ENCODE measurements at regions not wholly inside any gene's neighbourhood (a gene's known extent, or its start where the extent isn't known, plus 50 kb on each side); places are given as distances from the start of the nearest gene placed in this dataset.

- no peak for DNase-seq
Observed at GRCh38 chr5:93875693-93876092, 134.3 kb upstream of the POU5F2 start.

DNA sequence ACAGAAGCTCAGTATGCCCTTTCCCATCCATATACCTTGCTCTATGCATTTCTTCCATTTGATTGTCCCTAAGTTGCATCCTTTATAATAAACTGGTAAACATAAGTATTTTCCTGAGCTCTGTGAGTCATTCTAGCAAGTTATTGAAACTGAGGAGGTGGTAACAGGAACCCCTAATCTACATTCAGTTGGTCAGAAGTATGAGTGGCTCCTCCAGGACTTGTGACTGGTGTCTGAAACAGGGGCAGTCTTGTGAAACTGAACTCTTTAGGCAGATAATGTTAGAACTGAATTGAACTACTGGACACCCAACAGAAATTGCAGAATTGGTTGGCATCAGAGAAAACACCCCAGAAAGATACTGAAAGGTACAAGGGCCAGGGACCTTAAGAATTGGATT, 133.1 kb upstream of the POU5F2 start:
- no peak for DNase-seq

GRCh38 chr5:93874080-93874479, 132.7 kb upstream of the POU5F2 start:
- no peak for DNase-seq

- DNase-seq = no peak
Observed at GRCh38 chr5:93873211-93873736, 131.9 kb upstream of the POU5F2 start.

- DNase-seq = no peak
Observed at GRCh38 chr5:93870649-93871048, 129.2 kb upstream of the POU5F2 start.

- DNase-seq = no peak
Observed at GRCh38 chr5:93868851-93869250, 127.5 kb upstream of the POU5F2 start.

- no peak for DNase-seq
Observed at GRCh38 chr5:93850311-93850710, 108.9 kb upstream of the POU5F2 start.

DNA sequence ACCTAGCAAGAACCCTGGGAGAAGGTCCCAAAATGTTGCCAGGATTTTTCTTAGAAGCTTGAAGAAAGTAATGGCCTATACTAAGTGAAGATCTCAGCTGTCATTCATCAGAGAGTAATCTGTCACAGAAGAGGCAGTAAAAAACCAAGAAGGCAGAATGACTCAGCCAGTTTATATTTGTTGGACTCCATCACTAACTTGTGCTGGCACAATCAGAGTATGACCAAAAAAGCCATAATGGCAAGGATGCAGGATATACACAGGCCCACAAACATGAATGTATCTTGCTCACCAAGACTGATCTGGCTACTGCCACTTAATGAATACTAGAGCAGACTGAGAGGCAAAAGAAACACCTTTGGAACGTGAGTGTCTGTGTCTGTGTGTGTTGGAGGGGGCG, 104.0 kb upstream of the POU5F2 start:
- DNase-seq = no peak

DNA sequence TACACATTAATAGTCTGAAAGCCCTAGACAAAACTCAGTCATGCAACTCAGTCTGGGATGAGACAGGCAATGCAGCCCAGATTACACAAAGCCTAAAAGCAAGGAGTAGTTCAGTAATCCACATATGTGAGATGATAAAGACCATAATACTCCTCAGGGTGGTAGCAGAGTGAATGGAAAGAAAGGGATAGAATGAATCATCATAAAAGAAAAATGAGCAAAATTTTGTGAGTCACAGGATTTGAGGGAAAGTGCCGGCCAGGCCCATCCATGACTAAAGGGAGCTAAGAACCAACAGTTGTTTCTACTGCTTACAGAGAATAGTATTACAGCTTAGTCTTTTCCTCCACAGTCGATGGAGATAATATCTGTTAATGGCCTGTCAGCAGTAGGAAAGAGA, 90.0 kb upstream of the POU5F2 start:
- no peak for DNase-seq

DNA sequence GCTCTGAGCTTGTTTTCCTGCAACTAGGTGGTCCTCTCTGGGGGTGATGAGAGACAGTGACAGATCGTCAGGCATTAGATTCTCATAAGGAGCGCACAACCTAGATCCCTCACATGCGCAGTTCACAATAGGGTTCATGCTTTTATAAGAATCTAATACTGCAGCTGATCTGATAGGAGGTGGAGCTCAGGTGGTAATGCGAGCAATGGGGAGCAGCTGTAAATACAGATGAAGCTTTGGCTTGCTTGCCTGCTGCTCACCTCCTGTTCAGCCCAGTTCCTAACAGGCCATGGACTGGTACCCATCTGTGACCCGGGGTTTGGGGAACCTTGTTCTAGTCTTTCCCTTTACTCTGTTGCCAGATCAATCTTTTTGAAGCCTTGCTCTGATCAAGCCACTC, 89.5 kb upstream of the POU5F2 start:
- no peak for DNase-seq

- no peak for DNase-seq
Observed at GRCh38 chr5:93829346-93829745, 87.9 kb upstream of the POU5F2 start.

- DNase-seq = no peak
Observed at GRCh38 chr5:93821891-93822415, 80.6 kb upstream of the POU5F2 start.

DNA sequence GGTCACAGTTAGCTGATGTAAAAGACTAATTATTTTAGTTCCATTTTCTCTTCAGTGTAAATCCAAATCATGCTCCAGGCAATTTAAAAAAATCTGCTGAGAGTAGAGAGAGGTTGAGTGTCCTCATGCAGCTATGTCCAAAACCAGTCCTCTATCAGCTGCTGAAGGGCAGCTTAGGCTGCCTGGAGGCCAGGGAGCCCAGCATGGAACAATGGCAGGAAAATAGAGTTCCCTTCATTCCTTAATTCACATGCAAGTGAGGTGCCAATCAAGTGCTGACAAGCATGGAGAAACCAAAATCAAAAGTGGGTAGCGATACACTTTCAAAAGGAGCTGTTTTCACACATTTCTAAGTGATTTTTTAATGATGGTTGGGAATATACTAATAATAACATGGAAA, 78.3 kb upstream of the POU5F2 start:
- no peak for DNase-seq

DNA sequence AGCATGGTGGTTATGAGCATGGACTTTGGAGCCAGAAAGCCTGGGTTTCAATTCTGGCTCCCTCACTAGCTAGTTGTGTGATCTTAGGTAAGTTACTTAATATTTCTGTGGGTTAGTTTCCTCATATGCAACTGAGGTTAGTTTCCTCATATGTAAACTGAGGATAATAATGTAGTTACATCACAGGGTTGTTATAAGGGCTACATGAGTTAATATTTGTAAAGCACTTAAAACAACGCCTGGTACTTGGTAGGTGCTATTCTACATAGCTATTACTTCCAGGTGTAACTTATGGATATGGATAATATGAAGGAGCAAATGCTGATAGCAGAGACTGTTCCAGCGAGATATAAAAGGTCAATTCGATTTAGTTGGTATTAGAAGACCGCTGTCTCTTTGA, 69.4 kb upstream of the POU5F2 start:
- DNase-seq = no peak

DNA sequence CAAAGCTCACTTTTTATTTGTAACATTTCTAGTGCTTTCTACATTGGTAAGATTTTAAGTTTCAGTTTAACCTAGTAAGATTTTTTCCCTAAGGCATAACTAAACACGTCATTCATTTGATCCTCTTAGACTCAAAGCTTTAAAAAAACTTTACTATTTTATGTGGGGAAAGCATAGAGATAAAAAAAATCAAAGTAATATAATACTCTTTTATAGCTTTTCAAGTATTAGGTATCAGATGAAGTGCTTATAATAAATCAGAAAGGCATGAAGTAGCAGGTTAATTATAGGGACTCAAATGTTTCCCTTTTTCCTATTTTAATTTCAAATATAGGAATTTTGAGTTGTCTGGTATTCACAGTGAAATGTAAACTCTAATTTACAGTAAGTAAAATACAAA, 68.0 kb upstream of the POU5F2 start:
- no peak for DNase-seq

- DNase-seq = no peak
Observed at GRCh38 chr5:93807846-93808245, 66.4 kb upstream of the POU5F2 start.

DNA sequence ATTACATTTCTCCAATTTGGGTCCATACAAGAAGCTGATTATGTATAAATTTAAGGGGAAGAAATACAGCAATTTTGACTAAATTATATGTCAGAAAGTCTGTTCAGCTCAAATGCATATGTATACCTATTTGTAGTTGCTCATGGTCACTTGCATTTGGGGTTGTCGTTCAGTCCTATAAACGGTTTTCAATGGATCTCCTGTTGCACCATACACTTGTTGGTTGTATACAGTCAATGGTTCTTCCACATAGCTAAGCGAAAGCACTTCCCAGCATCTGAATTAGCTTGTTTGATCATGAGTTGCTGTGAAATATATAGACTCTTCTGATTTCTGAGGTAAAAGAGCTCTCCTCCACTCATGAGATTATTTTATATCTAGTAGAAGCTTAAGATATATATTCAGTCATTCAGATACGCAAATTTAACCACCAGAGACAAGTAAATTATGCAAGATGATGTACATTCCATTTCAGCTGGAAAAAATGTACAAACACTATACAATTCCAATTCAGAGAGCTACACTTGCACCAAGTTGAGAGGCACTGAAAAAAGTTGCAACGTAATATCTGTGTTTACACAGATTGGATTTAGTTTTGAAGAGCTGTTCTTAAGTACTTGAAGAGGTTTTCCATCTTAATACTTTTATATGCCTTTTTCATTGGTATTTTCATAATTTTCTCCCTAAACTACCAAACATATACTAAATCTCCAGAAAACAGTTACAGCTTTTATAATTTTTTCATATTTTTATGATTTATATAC, 64.4 kb upstream of the POU5F2 start:
- DNase-seq = no peak

DNA sequence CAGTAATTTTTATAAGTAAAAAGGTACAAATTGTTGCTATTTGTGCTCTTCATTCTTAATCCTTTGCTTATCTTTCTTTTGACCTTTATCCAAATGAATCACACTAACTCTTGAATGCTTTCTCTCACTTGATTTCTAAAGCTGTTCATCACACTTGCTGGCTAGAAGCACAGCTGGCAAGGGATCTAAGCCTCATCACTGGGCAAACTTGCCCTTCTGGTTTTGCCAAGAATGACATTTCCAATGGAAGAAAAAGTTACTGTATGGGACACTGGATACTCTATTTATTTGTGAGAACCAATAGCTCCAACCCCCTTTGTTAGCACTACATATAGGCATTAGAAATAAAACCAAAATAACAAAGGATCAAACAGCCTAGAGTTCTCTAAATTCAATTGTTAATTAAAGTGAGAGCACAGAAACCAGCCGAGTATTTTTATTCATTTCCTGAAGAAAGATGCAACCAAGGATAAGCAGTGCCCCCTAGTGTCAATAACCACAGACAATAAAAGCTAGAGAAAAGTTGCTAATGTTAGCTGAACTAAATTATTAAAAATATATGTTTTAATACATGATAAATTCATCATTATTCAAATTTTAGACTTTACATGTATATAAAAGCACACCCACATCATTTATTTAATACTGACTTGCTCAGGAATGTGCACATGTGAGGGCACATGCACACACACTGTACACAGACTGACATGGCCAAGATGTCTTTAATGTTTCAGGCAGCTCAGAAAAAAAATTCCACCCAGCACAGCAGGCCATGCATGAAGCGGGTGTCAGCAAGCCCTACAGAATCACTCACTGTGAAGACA, 59.8 kb upstream of the POU5F2 start:
- peak; percentile 23 for DNase-seq

DNA sequence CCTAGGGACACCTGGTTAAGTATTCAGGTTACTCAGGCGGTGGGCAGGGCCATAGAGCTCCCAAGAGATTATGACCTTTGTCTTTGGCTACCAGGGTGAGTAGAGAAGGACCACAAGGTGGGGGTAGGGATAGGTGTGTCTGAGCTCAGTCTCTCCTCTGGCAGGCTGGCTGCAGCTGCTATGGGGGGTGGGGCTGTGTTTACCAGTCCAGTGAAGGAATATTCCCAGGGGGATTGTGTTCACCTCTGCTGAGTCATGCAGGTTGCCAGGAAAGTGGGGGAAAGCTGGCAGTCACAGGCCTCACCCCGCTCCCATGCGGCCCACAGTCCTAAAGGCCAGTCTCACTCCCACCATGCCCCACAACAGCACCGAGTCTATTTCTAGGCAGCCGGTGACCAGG, 53.6 kb upstream of the POU5F2 start:
- DNase-seq = no peak

DNA sequence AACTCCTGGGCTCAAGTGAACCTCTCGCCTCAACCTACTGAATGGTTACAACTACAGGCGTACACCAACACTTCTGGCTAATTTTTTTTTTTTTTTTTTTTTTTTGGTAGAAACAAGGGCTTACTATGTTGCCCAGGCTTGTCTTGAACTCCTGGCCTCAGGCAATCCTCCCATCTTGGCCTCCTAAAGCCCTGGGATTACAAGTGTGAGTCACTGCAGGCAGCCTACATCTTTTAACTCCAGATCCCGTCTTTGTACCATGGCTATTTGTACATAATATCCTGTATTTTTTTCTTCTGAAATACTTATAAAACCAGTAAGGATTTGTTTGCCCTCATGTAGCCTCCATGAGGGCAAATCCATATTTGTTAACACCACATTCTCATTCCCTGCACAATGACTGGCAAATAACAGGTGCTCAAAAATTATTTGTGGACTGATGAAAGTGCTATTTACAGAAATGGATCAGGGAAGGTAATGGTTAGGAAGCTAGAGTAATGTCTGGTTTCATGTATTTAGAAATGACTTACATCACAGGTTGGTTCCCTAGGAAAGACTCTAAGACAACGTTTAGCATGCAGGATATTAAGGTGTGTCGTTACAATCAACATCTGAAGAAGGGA, 51.9 kb upstream of the POU5F2 start:
- no peak for DNase-seq

- no peak for DNase-seq
Observed at GRCh38 chr5:93791518-93791972, 50.1 kb upstream of the POU5F2 start.

Measured in NCI-H187 treated with DMSO at 0.1 percent for 48 hours (cell line).